GM19351 (cell line): ENCODE measurements at regions not wholly inside any gene's neighbourhood (a gene's known extent, or its start where the extent isn't known, plus 50 kb on each side); places are given as distances from the start of the nearest gene placed in this dataset.

Source experiments
- ATAC-seq: cut with Tn5 transposase; IDR thresholded peaks from one replicate; pipeline ENCODE4 v1.9.1; 2021; ENCODE audit warnings: mild to moderate bottlenecking, moderate library complexity; ENCODE audit not compliant: unreplicated experiment

DNA sequence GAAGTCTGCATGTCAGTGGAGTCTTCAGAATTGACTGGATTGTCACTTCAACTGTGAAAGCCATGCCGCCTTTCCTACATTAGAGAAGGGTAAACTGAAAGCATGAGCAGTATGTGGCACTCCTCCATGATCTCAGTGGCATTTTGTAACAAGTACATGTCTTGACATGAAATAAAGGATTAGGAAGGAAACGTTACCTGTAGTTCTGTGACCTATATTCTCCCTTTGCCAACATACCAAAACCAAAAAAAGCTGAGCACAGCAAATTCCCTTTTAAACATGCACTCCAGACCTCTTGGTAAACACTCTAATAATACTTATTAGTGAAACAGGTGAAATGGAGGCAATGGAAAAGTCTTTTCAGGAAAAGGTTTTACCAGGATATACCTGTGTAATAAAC lies 344.2 kb downstream of the GRIA2 start:
- ATAC-seq: no peak

DNA sequence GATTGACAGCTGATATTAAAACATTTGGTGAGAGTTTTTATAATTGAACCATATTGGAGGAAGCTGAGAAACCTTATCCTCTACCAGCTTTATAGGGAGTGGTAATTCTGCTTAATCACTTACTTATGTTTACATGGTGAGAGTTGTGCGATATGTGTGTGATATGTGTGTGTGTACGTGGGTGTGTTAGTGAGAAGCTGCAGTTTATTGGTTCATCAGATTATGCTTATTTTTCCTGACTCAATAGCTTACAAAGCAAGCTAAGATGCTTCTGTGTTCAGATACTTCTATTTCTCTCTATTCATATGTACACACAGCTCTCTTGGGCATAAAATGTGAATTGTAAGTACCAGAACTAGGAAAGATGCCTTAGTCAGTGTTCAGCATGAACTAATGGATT lies 343.7 kb downstream of the GRIA2 start:
- ATAC-seq: no peak

DNA sequence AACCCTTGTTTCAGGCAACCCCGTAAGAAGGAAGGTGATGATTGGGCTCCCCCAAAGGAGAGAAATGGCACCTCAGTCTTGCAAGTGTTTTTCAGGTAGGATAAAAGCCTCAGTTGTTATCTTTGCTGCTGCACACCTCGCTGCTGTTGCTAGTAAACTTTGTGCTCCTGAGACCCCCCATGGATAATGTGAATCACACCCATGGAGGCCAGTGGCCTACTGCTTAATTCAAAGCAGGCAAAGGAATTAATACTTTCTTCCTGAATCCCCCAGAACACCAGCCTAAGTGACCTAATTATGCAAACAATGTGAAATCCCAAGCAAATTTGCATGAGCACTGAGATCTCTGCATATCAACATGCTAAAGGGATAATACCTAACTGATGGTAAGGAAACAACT lies 337.5 kb downstream of the GRIA2 start:
- no peak for ATAC-seq

DNA sequence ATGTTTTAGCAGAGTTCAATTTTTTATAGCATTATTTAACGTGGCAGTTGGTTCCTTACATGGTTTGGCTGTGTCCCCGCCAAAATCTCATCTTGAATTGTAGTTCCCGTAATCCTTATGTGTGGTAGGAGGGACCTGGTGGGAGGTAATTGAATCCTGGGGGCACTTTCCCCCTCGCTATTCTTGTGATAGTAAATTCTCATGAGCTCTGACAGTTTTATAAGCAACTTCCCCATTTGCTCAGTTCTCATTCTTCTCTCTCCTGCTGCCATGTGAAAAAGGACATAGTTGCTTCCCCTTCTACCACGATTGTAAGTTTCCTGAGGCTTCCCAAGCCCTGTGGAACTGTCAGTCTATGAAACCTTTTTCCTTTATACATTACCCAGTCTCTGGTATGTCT lies 329.5 kb downstream of the GRIA2 start:
- ATAC-seq: no peak

DNA sequence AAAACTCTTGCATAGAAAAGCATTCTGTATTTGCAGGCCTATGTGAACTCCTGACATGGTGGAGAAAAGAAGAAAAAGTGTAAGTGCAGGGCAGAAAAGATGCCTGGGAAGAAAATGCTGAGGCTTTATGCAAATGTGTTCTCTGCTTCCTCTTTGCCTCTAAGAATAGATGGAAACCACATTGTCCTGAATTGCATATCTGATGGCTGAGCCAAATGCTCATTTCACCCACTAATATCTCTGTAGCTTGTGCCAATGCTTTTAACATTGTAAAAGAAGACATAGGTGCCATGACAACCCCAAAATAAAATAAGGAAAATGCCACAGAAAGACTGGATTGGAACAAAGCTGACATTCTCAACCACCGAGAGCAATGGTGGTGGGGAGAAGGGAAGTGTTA lies 307.4 kb downstream of the GRIA2 start:
- ATAC-seq: no peak

DNA sequence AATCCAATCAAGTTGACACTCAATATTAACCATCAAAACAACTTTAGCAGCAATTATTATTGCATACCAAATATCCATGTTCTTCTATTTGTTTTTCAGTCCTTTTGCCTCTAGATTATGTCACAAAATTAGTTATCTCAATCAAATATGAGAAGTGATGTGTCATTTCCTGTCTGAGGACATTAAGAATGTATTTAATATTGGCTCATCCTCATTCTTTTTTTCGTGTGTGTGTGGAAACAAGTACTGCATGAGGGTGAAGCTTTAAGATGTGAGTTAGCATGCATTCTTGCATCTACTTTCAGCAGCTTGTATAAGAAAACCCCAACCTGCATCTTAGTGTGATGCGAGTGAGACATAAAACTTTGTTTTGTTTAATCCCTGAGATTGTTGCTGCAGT lies 301.4 kb downstream of the GRIA2 start:
- no peak for ATAC-seq

DNA sequence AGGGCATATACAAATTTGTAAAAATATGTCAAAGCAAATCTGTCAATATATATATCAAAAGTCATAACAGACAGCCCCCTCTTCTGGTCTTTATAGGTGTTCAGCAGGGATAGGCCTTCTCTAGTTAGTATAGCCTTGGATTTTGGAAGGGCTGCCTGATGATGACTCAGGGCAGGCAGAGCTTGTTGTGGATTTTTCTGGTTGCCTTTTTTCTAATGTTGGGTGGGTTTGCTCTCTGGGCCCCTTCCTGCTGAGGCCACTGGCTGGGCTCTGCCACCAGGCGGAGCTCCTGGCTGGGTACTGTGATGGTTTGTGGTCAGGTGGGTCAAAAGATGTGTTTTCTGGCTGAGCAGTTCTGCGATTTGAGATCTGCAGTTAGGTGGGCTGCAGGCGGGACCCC lies 294.2 kb downstream of the GRIA2 start:
- ATAC-seq: no peak

DNA sequence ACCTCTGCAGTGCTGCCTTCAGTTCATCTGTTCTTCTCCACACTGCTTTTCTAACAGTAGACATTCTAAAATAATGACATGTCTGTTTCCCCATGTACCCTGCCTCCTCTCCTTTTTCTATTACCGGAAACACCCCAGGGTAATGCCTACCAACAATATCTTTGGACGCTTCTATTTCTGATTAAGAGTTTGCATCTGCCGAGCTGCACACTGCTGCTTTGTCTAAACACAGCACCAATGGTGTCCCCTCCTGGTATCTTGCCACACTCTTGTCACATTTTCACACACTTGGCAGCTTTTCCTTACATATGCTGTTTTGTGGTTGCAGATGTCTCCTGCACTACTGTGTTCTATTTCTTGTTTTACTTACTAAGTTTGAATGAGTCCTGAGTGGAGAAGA lies 288.8 kb downstream of the GRIA2 start:
- no peak for ATAC-seq

DNA sequence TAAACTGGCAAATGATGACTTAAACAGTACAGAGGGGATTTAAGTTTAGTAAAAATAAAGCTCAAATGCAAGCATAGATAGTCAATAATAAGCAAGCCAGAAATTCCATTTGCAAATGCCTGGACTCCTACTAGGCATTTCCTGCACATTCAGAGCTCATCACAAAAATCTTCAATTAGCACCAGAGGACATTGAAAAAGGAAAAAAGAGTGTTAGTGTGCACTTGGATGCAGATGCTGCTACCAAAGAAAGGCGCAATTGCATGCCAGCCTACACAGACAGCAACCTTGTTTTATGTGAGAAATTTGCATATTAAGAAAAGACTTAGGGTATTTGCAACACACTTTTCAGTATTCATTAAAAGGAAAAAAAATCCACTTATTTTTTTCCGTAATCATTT lies 282.1 kb downstream of the GRIA2 start:
- no peak for ATAC-seq

DNA sequence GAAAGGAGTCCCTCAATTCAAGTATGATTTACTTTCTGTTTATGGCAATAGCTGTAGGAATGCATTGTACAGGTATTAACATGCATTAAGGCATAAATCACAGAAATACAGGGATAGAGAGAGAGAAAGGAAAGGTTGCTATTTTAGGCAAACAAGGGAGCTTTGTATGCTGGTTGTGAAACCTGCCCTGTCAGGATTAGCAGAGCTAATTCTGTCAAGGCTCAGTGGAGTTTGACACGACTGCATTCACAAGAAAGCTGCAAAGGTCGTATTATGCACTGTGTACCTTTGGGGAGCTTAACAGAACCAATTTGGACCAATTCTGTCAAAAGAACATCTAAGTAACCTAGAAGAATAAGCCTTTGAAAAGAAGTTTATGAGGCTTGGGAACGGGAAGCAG lies 239.3 kb downstream of the GRIA2 start:
- ATAC-seq: no peak

DNA sequence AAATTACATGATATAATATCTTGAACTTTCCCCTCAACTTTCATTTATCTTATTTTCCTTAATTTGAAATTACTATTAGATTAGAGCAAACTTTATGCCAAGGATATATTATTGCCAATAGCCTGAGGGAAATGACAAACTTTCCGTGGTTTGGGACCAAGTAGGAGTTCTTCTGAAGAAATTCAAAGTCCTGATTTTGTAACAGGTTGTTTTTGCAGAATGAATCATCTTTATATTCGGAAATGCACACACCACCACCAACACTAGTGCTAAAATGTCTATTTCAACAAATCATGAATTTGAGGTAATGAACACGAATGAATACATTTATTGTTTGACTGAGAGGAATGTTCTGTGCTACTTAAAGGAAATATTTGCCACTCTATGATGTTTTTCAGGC lies 226.7 kb downstream of the GRIA2 start:
- ATAC-seq: no peak

DNA sequence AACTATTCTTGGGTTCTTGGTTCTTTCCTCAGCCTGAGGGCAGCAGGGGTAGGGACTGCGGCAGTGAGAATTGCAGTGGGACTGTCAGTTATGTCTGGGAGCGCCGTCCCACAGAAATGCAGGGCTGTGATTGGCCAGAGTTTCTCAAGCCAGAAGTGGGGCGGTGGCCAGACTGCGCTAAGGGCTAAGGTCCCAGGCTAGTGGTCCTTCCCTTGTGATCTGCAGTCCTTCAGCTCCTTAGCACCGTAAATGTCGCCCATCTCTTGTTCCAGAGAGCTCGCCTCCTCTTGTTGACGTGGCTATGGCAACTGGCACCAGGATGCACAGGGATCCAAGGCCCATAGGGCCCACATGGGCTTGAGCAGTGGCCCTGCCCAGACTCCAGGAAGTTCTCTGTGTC lies 223.5 kb downstream of the GRIA2 start:
- no peak for ATAC-seq

DNA sequence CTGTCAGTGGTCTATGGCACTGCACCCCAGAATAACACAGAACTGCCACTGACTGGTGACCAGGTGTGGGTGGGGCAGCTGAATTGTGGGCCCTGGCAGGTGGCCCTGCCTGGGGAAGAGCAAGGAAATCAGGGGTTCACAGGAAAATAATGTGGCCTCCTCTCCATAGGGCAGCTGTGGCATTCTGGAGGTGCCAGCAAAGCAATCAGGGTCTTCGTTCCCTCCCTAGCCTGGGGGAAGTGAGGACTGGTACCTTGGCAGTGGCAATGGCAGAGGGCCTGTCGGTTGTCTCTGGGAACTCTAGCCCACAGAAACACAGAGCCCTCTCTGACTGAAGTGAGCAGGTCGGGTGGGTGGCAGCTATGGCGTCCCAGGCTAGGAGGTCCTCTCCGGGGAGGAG lies 223.0 kb downstream of the GRIA2 start:
- ATAC-seq: no peak

DNA sequence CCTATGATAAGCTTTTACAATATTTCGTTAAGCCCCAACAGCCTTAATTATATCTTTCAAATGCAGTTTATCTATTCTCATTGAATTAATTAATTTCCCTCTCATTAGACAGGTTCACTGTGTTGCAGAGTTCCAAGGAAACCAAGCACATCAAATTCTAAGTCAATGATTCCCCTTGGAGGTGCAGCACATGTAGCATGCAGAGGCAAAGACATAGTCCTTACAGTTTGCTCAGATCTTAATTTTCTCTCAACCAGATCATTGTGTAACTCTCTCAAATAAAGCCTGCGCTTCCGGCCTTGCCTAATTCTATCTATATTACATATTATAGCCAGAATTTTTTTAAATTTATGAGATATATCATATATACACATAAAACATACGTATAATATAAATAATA lies 205.4 kb downstream of the GRIA2 start:
- ATAC-seq: no peak

DNA sequence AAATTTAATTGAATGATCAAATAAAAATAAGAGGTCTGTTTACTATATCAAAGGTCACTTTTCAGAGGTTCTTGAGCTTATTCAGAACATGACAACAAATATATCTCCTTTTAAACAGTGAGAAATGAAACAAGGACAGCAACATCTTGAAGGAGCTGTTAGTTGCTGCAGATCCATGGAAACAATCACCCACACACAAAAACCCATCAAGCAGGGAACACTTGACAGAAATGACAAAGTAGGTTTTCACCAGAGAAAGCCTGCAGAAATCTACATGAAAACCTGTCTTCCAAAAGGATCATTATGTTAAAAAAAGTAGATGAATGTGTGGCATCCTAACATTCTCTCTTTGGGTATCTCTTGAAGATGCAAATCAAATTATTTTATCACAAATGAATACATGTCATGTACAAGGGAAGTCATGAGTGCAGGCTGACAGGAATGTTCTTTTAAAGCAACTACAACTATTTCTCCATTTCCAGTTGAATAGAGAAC lies 203.0 kb downstream of the GRIA2 start:
- no peak for ATAC-seq

DNA sequence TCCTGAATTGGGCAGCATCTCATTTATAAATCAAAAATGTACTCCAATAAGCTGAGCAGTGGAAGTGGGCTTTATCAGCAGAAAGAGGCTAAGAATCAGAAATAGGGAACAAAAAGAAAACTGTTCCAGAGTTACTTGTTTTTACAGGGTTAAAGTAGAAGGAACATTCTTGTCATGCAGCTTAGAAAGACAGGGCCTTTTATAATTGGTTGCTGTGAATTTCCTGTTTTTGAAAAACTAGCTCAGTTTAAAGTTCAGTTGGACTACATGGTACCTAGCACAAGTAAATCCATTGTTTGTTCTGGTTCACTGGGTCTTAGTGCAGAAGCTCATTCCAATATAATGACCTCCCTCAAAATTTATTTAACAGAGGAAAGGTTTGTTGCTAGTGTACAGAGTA lies 200.8 kb downstream of the GRIA2 start:
- ATAC-seq: no peak
